ENCODE measurements at regions not wholly inside any gene's neighbourhood (a gene's known extent, or its start where the extent isn't known, plus 50 kb on each side); places are given as distances from the start of the nearest gene placed in this dataset.

- no peak for TF ChIP-seq CTCF (conservative IDR thresholded peaks at IDR 0.05; ENCODE audit: low read depth)
- H3K27ac ChIP-seq = no peak overlapping the region
- ChIA-PET CTCF (no interaction called here), POLR2A (ENCODE audit: low non-redundant PET) (no interaction called here)
- DNase-seq (ENCODE audit: low spot score) = no peak
Measured at GRCh38 chr6:145532361-145532760, 203.0 kb downstream of the EPM2A start.

- ChIA-PET POLR2A (ENCODE audit: low non-redundant PET) (no interaction called here), CTCF (no interaction called here)
- TF ChIP-seq CTCF (conservative IDR thresholded peaks at IDR 0.05; ENCODE audit: low read depth) = no peak
- DNase-seq (ENCODE audit: low spot score) = no peak
- H3K27ac ChIP-seq = no peak overlapping the region
Measured at GRCh38 chr6:145534989-145535388, 200.3 kb downstream of the EPM2A start.

GRCh38 chr6:145538989-145539388, 196.3 kb downstream of the EPM2A start:
- H3K27ac ChIP-seq = no peak overlapping the region
- CTCF ChIA-PET = no interaction called here
- no peak for DNase-seq (ENCODE audit: low spot score)
- no peak for TF ChIP-seq CTCF (conservative IDR thresholded peaks at IDR 0.05; ENCODE audit: low read depth)
- POLR2A ChIA-PET (ENCODE audit: low non-redundant PET) = no interaction called here

- POLR2A ChIA-PET (ENCODE audit: low non-redundant PET) = no interaction called here
- CTCF ChIA-PET = no interaction called here
- no peak for TF ChIP-seq CTCF (conservative IDR thresholded peaks at IDR 0.05; ENCODE audit: low read depth)
Measured at GRCh38 chr6:145539831-145540230, 195.5 kb downstream of the EPM2A start.

GRCh38 chr6:145540741-145541140, 194.6 kb downstream of the EPM2A start:
- POLR2A ChIA-PET (ENCODE audit: low non-redundant PET) = no interaction called here
- no peak for DNase-seq (ENCODE audit: low spot score)
- CTCF ChIA-PET = no interaction called here
- H3K27ac ChIP-seq = no peak overlapping the region
- no peak for TF ChIP-seq CTCF (conservative IDR thresholded peaks at IDR 0.05; ENCODE audit: low read depth)

More at GRCh38 chr6:145539831-145540230, 195.5 kb downstream of the EPM2A start:
- peak; percentile 34 for DNase-seq (ENCODE audit: low spot score)
- H3K27ac ChIP-seq = peak overlapping the region; percentile 63

GRCh38 chr6:145544041-145544440, 191.3 kb downstream of the EPM2A start:
- no peak for TF ChIP-seq CTCF (conservative IDR thresholded peaks at IDR 0.05; ENCODE audit: low read depth)
- DNase-seq (ENCODE audit: low spot score) = peak; percentile 77
- no peak overlapping the region; the same call in 1 of the 2 replicates for H3K27ac ChIP-seq
- ChIA-PET CTCF (interaction anchor here (0.7 kb wide), 1 partner anchor 21 kb away, joined by 3 read pairs; no protein-coding TSS in a partner anchor), POLR2A (ENCODE audit: low non-redundant PET) (no interaction called here)

- TF ChIP-seq CTCF (conservative IDR thresholded peaks at IDR 0.05; ENCODE audit: low read depth) = no peak
- ChIA-PET POLR2A (ENCODE audit: low non-redundant PET) (no interaction called here), CTCF (no interaction called here)
- peak; percentile 28 for DNase-seq (ENCODE audit: low spot score)
- no peak overlapping the region for H3K27ac ChIP-seq
Measured at GRCh38 chr6:145544514-145544913, 190.8 kb downstream of the EPM2A start.

All from RWPE1 (cell line).